PC-9 (cell line): ENCODE measurements at regions not wholly inside any gene's neighbourhood (a gene's known extent, or its start where the extent isn't known, plus 50 kb on each side); places are given as distances from the start of the nearest gene placed in this dataset.

Experiments used
- CTCF ChIP-seq: fragments of 200-600 bp; sonication (generic); conservative IDR thresholded peaks from 2 replicates; pipeline ENCODE4 v1.6.1; 2017; ENCODE audit warnings: mixed run types, antibody characterized with exemption, mild to moderate bottlenecking, moderate library complexity
- EZH2 ChIP-seq: fragments of 200-600 bp; sonication (generic); IDR thresholded peaks from 2 replicates; pipeline ENCODE4 v1.8.0; 2017; ENCODE audit warnings: antibody characterized with exemption, low read depth

- TF ChIP-seq EZH2, result no peak
- no peak for TF ChIP-seq CTCF
These were observed 139.3 kb upstream of the ARHGAP5 start for GRCh38 chr14:31937730-31938346.
